ENCODE measurements at regions not wholly inside any gene's neighbourhood (a gene's known extent, or its start where the extent isn't known, plus 50 kb on each side); places are given as distances from the start of the nearest gene placed in this dataset.

DNA sequence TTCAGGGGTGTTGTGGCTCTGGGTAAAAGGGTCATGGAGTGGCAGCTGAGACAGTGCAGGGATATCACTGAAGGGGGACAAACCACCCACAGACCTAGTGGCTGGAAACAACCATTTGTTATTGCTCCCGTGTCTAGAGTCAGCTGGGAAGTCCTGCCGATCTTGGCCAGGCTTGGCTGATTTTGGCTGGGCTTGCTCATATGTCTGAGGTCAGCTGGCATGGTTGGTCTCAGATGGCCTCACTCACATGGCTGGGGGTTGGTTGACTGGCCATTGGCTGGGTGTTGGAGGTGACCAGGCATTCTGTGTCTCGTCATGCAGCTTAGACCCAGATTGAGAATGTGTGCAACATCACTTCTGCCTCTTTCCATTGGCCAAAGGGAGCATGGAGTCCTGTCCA lies 203.8 kb upstream of the POU3F1 start:
- no peak for TF ChIP-seq CTCF (IDR thresholded peaks at IDR 0.05)
- no peak for TF ChIP-seq POLR2A (IDR thresholded peaks at IDR 0.05)
